ENCODE measurements at regions not wholly inside any gene's neighbourhood (a gene's known extent, or its start where the extent isn't known, plus 50 kb on each side); places are given as distances from the start of the nearest gene placed in this dataset.

- ChIA-PET POLR2A (ENCODE audit: partially characterized antibody) (no interaction called here), CTCF (ENCODE audit: partially characterized antibody) (no interaction called here)
- H3K4ac ChIP-seq (replicated peaks; ENCODE audit: insufficient read length, low read depth, low read length), result no peak overlapping the region
- 81% methylated on average over 2 of the region's 2 CpGs; no CpG with 5 or more reads in 1 of the 2 experiments for WGBS, 2 experiments (ENCODE audit: extremely low coverage in 1 of 2, insufficient coverage in 1 of 2, insufficient read length in 1 of 2, insufficient replicate concordance in 2 of 2, low coverage in 1 of 2, low lambda C conversion rate in 2 of 2, missing lambda C conversion rate in 1 of 2)
- no peak overlapping the region for H3K27ac ChIP-seq (ENCODE audit: low read depth, low read length)
- H3K79me1 ChIP-seq (ENCODE audit: low read depth, low read length), result no peaks in the 10 kb centered on the region
- H3K36me3 ChIP-seq (ENCODE audit: control insufficient read depth in 2 of 4, insufficient read depth in 4 of 4, low read length in 3 of 4), result no peaks in the 10 kb centered on the region
- H3K4me1 ChIP-seq (replicated peaks in 1 of 4; ENCODE audit: control insufficient read depth in 3 of 4, insufficient read depth in 4 of 4, low read length in 3 of 4), result no peaks in the 10 kb centered on the region
- H2BK12ac ChIP-seq (ENCODE audit: low read depth, low read length), result no peak overlapping the region
- H2BK15ac ChIP-seq (ENCODE audit: low read length), result no peak overlapping the region
- DNase-seq (ENCODE audit: low read depth in 1 of 2, low spot score in 2 of 2) (no peak), FAIRE-seq (no peak)
- no peak overlapping the region for H3K9ac ChIP-seq (replicated peaks in 1 of 4; ENCODE audit: extremely low read depth in 1 of 4, low read depth in 3 of 4, low read length in 3 of 4)
- H3K14ac ChIP-seq (ENCODE audit: insufficient read length), result no peak overlapping the region
- no peak overlapping the region for H3K4me3 ChIP-seq (ENCODE audit: extremely low read depth in 1 of 4, insufficient read depth in 2 of 4, low read depth in 3 of 4, low read length in 4 of 4)
- no peak overlapping the region for H3K56ac ChIP-seq (replicated peaks; ENCODE audit: insufficient read length, low read depth, low read length)
- no peak overlapping the region for H2BK20ac ChIP-seq (ENCODE audit: low read length)
- H3K27me3 ChIP-seq (replicated peaks in 1 of 4; ENCODE audit: control insufficient read depth in 3 of 4, extremely low read depth in 1 of 4, insufficient read depth in 3 of 4, low read length in 3 of 4), result 0 out of 7 replicates have a peak, but pooled peaks cover 0 to 2% (median 0%) of the 10 kb centered on the region in 4 experiments
- no peak overlapping the region for H3K18ac ChIP-seq (ENCODE audit: extremely low read depth, low read length)
- H2BK5ac ChIP-seq (ENCODE audit: low read depth, low read length), result no peak overlapping the region
- H2BK120ac ChIP-seq (replicated peaks; ENCODE audit: low read depth, low read length), result no peak overlapping the region
- H3K23ac ChIP-seq (ENCODE audit: insufficient read length), result no peak overlapping the region
- H3K79me2 ChIP-seq (ENCODE audit: control insufficient read depth in 1 of 2, insufficient read depth in 2 of 2, low read length in 2 of 2), result no peaks in the 10 kb centered on the region
- H3K23me2 ChIP-seq (ENCODE audit: low read depth, low read length), result no peaks in the 10 kb centered on the region
- H2AFZ ChIP-seq (ENCODE audit: low read length), result no peak overlapping the region
- no peak overlapping the region for H3K4me2 ChIP-seq (ENCODE audit: insufficient read depth in 1 of 2, low read depth in 2 of 2, low read length in 2 of 2)
- no peak overlapping the region for H4K8ac ChIP-seq (ENCODE audit: extremely low read depth, insufficient read depth, low read length)
- no peak overlapping the region for H2AK5ac ChIP-seq (ENCODE audit: low read depth, low read length)
- no peak overlapping the region for H4K91ac ChIP-seq (replicated peaks; ENCODE audit: insufficient read length, low read length)
- no peaks in the 10 kb centered on the region for H4K20me1 ChIP-seq (replicated peaks in 1 of 2; ENCODE audit: control insufficient read depth in 1 of 2, insufficient read depth in 2 of 2, low read length in 2 of 2)
- H3K9me3 ChIP-seq (ENCODE audit: insufficient read depth in 2 of 2, low read depth in 1 of 2, low read length in 1 of 2), result peaks cover 0 to 7% of the 10 kb centered on the region in 2 experiments; a peak in 1 of 4 replicates
- no peak overlapping the region for H4K5ac ChIP-seq (ENCODE audit: insufficient read length, low read depth, low read length)
- TF ChIP-seq CHD1 (IDR thresholded peaks at IDR 0.05; ENCODE audit: low read depth, low read length), result no peak
Measured at GRCh38 chr6:12555267-12555666, 161.3 kb upstream of the PHACTR1 start.

Measured in H1 (cell line).